22Rv1 (cell line): ENCODE measurements at regions not wholly inside any gene's neighbourhood (a gene's known extent, or its start where the extent isn't known, plus 50 kb on each side); places are given as distances from the start of the nearest gene placed in this dataset.

Experiments
- H3K27ac ChIP-seq: fragments of 450-650 bp; 2 replicates; pipeline ENCODE4 v1.5.1; 2017
- ZFX ChIP-seq: fragments of 450-650 bp; IDR thresholded peaks from 2 replicates; pipeline ENCODE4 v1.6.1; 2017; ENCODE audit warnings: antibody characterized with exemption, borderline replicate concordance
- TF ChIP-seq, protein P1 (sequence below): fragments of 450-650 bp; IDR thresholded peaks from 2 replicates; pipeline ENCODE4 v1.5.1; 2017; ENCODE audit warnings: mild to moderate bottlenecking

- no peak overlapping the region for H3K27ac ChIP-seq
- no peak for TF ChIP-seq ZFX
- TF ChIP-seq, protein P1, sequence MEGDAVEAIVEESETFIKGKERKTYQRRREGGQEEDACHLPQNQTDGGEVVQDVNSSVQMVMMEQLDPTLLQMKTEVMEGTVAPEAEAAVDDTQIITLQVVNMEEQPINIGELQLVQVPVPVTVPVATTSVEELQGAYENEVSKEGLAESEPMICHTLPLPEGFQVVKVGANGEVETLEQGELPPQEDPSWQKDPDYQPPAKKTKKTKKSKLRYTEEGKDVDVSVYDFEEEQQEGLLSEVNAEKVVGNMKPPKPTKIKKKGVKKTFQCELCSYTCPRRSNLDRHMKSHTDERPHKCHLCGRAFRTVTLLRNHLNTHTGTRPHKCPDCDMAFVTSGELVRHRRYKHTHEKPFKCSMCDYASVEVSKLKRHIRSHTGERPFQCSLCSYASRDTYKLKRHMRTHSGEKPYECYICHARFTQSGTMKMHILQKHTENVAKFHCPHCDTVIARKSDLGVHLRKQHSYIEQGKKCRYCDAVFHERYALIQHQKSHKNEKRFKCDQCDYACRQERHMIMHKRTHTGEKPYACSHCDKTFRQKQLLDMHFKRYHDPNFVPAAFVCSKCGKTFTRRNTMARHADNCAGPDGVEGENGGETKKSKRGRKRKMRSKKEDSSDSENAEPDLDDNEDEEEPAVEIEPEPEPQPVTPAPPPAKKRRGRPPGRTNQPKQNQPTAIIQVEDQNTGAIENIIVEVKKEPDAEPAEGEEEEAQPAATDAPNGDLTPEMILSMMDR, result no peak
Measured at GRCh38 chr11:57087991-57088390, 93.8 kb upstream of the LRRC55 start.

DNA sequence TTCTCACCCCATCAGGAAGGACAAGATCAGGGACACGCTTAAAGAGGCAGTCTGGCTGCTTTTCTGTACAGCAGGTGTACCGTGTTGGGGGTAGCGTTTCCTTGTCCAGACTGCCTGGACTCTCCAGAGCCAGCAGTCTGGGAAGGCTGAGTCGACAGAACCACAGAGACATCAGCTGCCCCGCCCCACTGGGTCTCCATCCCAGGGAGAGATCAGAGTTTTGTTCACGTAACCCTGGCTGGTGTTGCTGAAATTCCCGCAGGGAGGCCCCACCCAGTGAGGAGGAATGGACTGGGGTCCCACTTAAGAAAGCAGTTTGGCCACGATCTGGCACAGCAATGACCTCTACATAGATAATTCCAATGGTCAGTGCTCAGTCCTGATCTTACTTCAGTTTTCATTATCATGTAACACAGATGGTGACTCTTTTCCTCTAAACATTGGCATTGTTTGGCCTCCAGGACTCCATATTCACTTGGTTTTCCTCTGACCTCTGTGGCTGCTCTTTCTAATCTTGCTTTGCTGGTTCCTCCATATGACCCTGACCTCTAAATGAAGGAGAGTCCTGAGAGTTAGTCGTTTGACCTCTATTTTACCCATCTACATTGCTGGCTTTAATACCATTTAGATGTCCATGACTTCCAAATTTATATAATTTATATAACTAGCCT lies 89.6 kb upstream of the LRRC55 start:
- TF ChIP-seq, protein P1, result no peak
- no peak for TF ChIP-seq ZFX
- no peak overlapping the region for H3K27ac ChIP-seq

- H3K27ac ChIP-seq, result no peak overlapping the region
- TF ChIP-seq, protein P1, result no peak
- TF ChIP-seq ZFX, result no peak
Measured at GRCh38 chr11:57094181-57094935, 87.4 kb upstream of the LRRC55 start.

DNA sequence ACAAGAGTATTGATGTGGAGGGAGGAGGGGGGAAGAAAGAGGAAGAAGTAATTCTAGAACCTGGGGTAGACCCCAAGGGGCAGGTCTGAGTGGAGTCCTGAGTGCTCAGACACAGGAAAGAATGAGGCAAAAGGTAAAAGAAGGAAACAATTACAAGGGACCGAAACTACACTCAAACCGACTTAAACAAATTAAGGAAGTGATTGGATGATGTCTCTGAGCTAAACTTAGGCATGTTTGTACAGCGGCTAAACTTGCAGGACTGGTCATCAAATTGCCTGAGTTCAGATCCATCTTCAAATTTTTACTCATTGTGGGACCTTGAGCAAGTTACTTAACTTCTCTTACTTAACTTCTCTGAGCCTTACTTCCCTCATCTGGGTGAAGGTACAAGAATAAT lies 86.3 kb upstream of the LRRC55 start:
- H3K27ac ChIP-seq, result no peak overlapping the region
- no peak for TF ChIP-seq ZFX
- TF ChIP-seq, protein P1, result no peak

- no peak overlapping the region for H3K27ac ChIP-seq
- TF ChIP-seq, protein P1, result no peak
- TF ChIP-seq ZFX, result no peak
Measured at GRCh38 chr11:57095896-57096295, 85.9 kb upstream of the LRRC55 start.

- no peak overlapping the region for H3K27ac ChIP-seq
- TF ChIP-seq ZFX, result no peak
- TF ChIP-seq, protein P1, result no peak
Measured at GRCh38 chr11:57097149-57097548, 84.6 kb upstream of the LRRC55 start.

DNA sequence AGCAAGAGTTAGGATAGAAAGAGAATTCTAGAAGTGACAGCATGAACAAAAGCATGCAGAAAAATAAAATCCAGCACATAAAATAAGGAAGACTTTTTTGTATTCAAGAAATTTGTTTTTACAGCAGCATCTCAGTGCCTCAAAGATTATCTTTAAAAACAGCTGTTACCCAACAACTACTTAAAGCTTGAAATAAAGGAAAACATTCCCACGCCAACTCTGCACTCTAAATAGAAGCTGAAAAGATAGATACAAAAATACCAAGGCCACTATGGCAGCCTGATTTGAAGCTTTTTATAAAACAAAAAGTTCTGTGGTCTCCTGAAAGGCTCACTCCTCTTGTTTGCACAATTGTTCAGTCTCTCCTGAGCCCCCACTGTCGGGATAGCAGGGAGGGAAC lies 83.6 kb upstream of the LRRC55 start:
- TF ChIP-seq, protein P1, result no peak
- TF ChIP-seq ZFX, result no peak
- no peak overlapping the region for H3K27ac ChIP-seq
